HG03066 (cell line): ENCODE measurements at regions not wholly inside any gene's neighbourhood (a gene's known extent, or its start where the extent isn't known, plus 50 kb on each side); places are given as distances from the start of the nearest gene placed in this dataset.

Source experiments
- ATAC-seq: cut with Tn5 transposase; IDR thresholded peaks from one replicate; pipeline ENCODE4 v1.9.1; 2021; ENCODE audit warnings: low read depth; ENCODE audit not compliant: unreplicated experiment

DNA sequence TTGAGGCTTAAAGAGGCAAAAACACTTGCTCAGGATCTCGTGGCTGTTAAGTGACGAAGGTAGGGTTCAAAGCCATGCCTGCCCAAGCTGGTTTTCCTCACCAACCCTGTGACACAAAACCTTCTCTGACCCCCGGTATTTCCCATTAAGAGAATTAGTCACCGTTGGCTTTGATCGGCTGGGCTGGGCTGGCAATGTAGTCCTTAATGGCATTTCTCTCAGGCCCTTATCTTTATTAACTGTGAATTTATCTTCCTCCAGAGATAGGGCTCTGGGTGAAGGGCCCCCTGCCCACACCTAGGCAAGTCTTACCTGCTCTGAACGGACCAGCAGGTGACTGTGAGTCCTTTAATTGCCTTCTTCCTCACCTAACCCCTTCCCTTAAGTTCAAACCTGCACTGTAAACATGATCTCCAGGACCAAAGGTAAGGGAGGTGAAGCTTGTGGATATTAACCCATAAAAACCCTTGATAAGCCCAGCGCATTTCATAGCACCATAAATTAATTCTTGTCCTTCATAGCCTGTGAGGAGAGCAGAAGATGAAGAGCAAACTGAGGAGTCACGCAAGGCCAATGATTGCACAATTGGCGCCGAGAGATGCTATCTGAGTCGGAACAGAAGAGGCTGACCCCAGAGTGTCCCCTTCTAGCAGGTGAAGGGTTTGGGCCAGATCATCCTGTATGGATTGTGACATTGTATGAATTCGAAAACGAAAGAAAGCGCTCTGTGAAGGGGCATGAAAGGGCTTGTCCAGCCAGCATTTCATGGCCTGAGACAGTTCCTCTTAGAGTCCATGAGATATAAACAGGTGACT, 790.8 kb upstream of the TBX3 start:
- ATAC-seq: no peak

DNA sequence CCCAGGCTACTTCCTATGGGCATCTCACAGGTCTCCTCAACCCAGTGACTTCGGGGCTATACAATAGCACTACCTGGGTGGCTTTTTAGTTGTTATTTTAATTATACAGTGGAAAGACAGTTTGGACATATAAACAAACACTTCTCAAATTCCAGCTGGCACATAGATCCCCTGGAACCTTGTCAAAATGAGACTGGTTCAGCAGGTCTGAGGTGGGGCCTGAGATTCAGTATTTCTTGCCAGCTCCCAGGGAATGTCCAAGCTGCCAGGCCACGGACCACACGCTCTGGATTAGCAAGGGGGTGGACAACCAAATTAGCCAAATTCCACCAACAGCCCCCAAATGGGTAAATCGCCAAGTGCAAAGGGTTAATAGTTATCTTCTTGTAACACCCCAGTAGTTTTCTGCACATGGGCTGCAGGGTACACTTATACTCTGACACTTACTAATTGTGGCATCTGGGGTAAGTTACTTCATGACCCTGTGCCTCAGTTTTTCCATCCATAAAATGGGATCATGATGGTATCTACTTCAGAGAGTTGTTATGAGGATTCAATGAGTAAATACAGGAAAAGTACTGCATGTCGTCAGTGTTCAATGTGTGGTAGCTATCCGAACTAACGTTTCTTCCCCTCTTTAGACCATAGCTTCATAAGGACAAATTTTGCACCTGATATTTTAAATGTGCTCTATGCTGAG, 789.4 kb upstream of the TBX3 start:
- no peak for ATAC-seq

DNA sequence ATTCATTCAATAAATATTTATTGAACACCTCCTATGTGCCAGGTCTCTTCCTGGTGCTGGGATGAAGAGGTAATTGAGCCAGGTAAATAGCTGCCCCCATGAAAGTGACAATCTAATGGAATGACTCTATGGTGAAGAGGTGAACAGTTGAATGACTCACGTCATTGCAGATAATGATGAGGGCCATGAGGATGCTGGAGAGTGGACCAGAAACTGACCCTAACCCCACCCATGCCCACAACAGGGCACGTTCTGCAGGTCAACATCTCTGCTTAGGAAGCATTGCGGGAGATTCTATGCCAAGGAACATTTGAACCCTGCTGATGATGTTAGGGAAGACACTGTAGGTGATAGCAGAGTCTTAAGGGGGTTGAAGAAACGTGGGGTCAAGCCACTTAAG, 788.9 kb upstream of the TBX3 start:
- no peak for ATAC-seq

DNA sequence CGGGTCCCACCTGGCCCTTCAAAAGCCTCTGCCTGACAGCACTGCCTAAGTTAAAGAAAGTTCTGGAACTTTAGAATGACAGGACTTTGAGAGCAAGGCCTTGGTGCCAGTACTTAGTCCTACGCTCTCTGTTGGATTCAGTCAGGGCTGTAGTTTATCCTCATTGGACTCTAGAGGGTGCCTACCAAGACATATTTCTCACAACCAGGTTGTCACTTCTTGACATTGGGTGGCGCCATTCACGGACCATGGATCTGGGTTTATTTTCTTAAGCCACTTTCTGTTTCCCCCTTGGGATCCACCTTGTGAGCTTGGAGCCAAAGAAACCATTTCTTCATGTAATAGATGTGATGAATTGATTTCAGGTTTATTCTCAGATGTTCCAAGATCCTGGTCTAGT, 787.0 kb upstream of the TBX3 start:
- ATAC-seq: no peak

DNA sequence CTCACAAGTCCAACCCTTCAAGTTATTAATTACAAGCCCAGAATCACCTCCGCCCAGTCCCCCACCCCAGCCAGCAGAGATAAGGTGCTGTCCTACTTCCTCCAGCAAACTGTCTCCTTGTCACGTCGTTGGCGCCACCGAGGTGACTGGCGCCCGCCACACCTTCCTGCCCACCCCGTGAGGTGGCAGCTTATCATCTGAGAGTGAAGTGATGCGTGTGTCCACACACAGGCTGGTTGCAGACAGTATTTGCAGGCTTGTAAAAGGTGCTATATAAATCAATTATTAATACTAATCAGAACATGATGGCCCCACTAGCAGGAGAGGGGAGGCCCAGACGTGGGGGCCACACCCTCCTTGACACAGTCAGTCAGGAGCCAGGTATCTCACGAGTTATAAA, 786.6 kb upstream of the TBX3 start:
- ATAC-seq: no peak

DNA sequence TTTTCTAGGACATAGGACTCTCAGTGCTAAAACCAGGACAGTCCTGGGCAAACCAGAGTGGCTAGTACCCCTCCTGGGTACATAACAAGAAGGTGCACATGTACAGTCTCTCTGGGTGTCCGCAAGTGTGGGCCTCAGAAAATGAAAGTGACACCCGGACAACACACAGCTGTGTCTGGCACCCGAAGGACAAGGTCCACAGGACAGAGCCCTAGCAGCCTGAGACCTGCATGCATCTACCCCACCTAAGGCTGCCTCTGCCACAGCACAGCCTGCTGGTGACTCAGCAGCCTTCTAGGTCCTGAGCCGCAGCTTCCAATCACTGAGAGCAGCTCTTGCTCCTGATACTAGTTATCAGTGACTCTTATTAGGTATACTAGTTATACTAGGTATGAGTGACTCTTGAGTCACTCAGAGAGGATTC, 784.1 kb upstream of the TBX3 start:
- no peak for ATAC-seq

DNA sequence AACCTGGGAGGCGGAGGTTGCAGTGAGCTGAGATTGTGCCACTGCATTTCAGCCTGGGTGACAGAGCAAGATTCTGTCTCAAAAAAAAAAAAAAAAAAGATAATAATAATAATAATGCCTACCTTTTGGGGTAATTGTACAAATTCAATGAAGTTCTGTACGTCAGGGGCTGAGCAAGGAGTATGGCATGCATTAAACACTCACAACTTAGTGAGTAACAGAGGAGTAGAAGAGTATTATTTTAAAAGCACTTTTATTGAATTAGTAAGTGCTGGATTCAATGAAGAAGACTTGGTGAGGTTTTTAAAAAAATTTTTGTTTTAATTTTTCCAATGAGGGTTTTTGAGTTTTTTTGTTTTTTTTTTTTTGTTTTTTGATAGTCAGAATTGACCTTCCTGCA, 783.6 kb upstream of the TBX3 start:
- no peak for ATAC-seq

DNA sequence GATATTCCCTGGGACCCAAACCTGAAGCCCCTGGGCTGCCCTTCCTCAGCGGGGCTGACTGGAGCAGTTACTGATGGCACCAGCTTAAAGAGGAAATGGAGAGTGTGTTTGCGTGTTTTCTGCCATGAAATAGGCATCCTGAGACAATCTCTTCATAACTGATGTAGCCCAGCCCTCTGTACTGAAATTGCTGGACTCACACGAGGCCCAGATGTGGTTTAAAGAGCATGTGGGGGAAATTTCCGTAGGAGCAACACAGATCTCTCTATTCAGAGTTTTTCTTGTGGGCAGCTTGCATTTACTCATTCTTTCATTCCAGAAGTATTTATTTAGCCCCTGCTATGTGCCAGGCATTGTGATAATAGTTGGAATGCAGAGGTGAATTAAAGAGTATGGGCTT, 782.1 kb upstream of the TBX3 start:
- ATAC-seq: no peak

DNA sequence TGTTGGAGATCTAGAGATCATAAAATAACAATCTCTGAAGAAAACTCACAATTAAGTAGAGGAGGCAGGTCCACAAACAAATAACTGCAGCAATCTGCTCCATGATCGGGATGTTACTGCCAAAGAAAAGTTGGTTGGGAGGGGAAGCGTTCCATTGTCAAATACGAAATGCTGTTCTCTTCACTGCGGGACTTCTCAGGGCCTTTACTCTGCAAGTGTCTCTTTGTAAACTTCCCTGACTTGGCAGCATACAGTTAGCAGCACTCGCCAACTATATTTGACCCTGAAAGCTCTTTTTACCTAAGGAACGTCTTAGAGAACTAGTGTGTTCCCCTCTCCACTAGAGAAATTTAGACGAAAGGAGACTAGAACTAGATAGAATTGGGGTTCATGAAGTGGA, 780.7 kb upstream of the TBX3 start:
- ATAC-seq: no peak

DNA sequence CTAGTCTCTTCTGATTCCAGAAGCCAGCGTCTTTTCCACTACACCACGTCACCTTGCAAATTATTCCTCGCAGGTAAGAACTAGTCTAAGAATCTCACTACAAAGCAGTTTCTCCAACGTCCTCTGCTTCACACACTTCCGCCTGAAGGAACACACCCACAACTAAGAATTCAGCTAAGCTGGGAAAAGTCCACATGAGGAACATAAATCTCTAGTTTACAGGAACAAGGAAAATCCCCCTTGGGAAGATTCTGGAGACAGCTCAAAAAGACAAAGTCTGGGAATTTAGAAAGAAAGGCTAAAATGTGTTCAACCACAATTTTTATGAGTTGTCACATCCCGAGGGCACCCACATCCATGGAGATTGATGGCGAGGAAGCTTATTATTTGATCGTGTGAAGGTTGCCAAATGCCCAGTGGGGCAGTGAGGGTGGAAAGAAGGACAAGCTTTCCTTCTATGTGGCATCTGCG, 780.2 kb upstream of the TBX3 start:
- ATAC-seq: no peak

DNA sequence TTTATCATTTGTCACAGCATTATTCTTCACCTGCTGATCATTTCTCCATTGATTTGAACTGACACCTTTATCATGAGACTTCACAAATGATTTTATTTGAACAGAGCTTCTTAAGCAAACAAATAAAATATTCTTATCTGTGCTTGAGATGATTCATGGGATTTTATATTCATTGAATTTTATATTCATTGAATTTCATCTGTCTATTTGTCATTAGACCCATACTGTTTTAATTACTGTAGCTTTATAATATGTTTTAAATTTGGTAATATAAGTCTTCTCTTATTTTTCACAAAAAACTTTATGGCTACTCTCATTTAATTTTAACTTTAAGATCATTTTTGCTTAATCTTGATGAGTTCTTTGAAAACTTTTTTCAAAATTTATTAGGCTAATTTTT, 777.4 kb upstream of the TBX3 start:
- no peak for ATAC-seq

DNA sequence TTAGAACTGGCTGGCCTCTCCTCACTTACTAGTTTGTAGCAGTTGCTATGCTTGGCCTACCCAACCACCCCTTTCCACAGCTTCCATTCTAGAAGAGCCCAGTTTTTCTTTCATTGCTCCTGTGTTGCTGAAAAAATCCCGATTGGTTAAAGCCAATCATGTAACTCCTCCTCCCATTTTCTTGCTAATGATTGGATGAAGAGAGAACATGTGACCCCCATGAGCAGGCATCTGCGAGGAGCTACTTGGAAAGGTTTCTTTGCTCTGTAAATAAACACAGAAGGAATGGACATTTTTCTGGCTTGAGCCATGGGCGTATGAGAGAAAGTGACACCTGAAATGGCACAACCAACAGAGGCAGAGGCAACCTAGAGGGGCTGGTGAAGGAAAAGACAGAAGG, 773.8 kb upstream of the TBX3 start:
- no peak for ATAC-seq

DNA sequence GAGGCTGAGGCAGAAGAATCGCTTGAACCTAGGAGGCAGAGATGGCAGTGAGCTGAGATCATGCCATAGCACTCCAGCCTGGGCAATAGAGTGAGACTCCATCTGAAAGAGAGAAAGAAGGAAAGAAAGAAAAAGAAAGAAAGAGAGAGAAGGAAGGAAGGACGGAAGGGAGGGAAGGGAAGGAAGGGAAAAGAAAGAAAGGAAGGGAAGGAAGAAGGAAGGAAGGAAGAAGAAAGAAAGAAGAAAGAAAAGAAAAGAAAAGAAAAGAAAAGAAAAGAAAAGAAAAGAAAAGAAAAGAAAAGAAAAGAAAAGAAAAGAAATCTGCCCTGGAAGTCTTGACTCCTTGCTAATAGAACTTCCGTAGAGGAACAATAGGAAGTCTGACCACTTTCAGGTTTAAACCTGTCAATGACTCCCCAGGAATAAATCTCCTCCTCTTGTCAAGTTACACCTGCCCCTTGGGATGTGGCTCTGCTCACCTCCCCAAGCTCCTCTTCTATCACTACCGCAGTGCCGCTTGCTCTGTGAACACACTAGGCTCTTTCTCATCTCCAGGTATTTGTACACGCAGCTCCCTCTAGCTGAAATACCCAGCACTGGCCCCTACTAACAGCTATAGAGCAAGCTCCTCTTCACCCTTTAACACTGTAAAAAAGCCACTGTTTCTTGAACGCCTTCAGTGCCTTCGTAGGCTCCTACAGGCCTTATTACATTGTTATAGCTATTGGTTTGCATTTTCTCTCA, 773.1 kb upstream of the TBX3 start:
- ATAC-seq: no peak

DNA sequence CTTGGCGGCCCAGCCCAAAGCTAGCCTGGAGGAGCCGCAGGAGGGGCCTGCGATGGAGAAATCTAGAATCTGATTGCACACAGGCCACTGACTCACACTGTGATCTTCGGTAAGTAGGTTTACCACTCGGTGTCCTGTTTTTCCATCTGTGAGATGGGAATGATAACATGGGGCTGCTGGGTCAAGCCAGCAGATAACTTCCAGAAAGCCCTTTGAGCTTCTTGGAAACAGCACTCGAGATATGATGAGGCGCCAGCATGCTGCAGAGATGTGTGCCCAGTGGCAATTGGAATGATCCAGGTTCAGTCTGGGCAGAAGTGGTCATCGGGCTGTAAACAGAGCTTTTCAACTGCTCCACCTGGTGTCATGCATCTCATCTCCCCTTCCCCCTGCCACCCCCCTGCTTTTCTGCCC, 771.3 kb upstream of the TBX3 start:
- ATAC-seq: no peak

DNA sequence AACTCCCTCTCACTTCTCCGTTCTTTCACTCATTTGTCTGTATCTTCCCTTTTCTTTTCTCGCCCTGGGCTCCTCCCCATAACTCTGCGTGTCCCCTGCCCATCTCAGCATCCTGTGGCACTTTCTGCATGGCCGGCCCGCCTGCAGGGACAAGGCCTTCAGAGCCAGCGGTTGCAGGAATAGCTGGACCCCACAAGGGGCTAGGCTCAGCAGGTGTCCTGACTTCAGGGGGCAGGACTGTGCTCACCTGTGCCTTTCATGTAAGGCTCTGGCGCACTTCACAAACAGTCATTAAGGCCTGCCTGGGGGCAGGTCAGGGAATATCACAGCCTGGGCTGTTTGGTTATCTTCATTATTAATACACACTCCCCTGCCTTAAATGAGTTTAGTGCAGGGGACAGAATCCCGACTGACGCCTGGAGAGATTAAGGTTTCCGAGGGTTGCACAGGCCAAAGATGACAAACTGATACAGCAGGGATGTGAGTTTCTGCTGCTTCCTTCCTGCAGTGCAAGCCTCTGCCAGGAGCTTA, 768.8 kb upstream of the TBX3 start:
- no peak for ATAC-seq

DNA sequence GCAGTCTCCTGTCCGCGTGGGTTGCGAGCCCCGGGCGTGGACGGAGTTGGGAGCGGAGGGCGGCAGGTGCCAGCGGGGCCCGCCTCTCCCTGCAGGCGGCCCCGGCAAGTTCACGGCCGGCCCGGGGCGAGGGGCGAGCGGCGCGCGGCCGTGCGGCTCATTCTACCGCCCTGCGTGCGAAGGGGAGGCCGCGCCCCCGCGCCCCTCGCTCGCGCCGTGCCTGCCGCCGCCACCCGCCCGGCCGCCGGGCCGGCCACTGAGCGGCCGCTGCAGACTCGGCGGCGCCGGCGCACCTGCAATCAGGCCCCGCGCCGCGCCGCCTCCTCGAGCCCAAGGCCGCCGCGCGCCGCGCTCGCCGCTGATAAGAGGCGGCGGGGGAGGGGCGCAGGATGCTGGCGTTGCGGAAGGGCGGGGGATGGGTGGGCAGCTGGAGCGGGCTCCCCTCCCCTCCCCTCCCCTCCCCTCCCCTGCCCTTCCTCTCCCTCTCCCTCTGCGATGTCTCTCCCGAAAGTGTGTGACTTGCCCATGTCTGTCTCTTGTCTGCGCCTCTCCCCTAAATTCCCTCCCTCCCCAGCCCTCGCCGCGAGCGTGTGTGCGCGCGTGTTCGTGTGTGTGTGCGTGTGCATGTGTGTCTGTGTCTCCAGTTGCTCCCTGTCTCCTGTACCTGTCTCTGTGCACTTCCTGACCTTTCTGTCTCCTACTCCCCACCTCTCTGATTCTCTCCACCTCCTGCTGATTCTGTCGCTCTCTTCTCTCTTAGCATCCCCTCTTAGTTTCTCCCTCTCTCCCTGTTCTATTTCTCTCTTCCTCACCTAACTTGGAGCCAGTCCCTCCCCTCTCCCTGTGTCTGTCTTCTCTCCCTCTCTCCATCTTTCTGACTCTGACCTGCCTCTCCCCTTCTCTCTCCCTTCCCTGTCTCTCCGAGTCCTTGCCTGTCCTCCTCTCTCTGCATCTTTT, 768.1 kb upstream of the TBX3 start:
- ATAC-seq: no peak

DNA sequence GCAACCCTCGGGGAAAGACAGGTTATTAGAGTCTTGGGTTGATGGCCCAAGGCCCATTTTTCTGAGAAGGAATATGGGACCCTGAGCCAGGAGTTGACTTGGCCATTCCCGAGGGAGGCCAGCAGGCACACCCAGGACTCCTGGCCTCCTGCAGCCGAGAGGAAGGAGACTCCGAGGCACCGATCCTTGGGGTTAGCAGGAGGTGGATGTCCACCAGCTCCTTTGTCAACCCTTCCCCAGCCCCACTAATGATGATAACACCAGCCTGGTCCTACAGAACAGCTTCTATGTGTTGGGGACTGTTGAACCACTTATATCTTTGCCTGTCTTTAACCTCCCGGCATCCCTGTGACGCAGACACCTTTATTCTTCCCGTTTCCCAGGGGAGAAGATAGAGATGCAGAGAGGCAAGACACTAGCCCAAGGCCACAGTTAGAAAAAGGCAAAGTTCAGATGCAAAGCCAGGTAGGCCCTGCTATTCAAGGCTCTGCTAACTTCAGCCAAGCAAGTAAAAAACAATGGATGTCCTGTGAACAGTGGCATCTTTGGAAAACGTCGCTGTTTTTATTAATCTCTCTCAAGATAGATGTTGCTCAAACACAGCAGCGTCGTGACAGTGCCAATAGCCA, 767.3 kb upstream of the TBX3 start:
- ATAC-seq: no peak

DNA sequence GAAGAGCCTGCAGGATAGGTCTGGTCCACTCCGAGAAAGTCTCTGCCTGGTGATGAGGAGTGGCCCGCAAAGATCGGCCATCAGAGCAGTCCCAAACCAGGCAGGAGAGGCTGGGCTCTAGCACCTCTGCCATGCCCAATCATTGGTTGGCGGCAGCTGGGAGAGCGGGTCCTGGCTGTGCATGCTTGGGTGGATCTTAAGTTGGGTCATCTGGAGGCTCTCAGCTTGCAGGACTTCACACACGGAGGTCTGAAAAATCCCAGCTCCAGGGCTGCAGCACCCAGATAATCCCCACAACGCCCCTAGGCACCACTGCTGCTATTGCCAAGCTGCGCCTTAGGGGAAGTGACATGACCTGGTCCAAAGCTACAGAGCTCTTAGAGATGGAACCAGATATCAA, 766.7 kb upstream of the TBX3 start:
- no peak for ATAC-seq

DNA sequence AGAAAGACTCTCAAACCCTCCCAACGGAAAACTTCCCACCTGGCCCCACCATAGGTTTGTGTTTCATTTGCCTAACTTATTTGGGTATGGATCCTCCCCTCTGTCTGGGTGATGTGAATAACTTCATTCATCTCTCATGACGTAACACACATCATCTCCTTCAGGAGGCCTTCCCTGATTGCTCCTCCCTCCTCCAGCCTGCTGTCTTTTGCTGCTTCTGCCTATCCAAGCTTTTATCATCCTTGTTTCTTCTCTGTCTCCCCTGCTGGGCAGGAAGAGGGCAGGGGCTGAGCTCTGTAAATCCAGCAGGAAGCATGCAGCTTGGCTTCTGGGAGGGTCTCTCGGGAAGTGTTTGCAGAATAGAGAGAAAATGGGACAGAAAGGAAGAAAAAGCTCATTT, 766.0 kb upstream of the TBX3 start:
- ATAC-seq: no peak

DNA sequence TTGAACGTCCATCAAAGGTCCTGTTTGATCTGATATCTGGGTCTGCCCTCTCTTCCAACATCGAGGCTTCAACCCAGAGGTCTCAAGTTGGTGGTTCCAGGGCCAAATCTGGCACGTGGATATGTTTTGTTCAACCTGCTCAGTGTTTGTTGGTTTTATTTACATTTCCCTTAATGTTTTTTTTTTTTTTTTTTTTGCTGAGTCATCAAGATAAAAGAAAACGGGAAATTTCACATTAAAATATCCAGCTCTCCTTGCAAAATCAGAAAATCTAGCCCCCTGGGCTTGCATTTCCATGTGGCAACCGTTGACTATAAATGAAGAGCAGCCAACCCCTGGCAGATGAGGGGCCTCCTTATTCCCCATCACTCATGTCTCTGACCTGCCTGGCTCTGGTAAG, 765.6 kb upstream of the TBX3 start:
- ATAC-seq: no peak
